SW 1271 (cell line): ENCODE measurements at regions not wholly inside any gene's neighbourhood (a gene's known extent, or its start where the extent isn't known, plus 50 kb on each side); places are given as distances from the start of the nearest gene placed in this dataset.

Source experiments
- DNase-seq, 2 experiments: peaks; one replicate each; lab custom pipeline; 2025; lab: John Stamatoyannopoulos, UW

DNA sequence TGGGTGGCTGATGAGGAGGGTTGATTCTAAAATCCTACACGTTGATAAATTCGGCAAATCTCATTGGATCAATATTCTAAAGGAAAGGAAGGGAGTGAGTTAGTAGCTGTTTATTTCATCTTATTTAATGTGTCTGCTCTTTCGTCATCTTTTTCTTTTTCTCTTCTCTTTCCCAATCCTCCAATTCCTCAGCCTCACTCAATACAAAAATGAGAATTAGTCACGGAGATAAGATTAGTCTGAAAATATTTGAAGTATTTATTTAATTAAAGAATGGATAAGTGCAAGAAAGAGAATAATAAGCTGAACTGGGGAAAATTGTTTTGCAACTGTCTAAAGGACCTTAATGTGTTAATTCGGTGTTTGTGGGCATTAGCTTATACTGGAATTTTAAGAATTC lies 1095.1 kb downstream of the DTWD2 start:
- DNase-seq: no peak

DNA sequence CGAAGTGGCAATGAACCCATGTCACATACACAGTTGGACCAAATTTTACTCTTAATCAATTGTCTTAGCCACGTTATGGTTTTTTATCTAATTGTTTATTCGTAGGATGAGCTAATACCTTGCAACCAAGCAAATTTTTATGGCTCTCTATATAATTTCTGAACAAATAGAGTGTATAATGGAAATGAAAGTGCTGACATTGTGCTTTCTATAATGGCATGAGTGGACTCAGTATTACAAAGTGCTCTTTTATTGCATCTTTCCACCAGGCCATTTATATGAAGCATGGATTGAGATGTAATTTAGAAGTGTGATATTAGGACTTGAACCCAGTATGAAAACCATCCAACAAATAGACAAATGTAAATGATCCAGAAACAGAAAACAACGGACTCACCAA lies 1096.0 kb downstream of the DTWD2 start:
- DNase-seq: no peak

- DNase-seq: peak in 1 of 2 experiments; percentile 15
These were observed 1098.8 kb downstream of the DTWD2 start for GRCh38 chr5:117889596-117889995.

- DNase-seq: no peak
These were observed 1099.7 kb downstream of the DTWD2 start for GRCh38 chr5:117888688-117889087.

DNA sequence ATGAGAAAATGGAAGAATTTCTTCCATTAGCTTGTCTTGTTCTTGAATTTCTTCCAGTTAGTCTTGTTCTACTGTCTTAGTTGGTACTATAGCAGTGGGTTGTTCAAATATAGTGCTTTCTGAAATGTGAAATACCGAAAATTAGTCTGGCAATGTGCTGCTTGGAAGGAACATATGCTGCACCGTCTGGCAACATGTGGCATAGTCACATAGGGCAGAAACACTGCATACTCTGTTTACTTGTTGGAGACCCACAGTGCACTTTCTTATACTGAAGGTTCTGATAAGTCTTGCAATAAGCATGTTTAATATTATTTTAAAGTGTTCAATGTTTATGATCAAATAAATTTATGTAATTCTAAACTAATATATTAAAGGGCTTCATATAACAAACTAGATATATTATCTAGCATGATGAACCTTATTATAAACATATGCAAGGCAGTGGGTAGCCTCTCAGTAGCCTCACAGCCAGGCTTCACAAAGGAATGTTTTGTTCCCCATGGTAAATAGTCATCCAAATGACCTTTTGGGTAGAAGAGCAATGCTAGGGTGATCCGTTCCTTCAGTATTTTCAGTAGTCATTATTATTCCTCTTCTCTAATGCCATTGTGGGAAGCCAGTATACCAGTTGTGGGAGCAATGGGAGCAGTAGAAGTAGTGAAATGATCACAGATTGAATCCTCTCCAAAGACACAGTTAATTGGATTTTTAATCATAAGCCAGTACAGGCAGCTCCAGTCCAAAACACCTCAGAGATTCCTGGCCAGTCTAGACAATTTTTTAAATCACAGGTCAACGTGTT lies 1106.7 kb downstream of the DTWD2 start:
- DNase-seq: no peak

GRCh38 chr5:117880932-117881331 lies 1107.4 kb downstream of the DTWD2 start:
- no peak for DNase-seq

DNA sequence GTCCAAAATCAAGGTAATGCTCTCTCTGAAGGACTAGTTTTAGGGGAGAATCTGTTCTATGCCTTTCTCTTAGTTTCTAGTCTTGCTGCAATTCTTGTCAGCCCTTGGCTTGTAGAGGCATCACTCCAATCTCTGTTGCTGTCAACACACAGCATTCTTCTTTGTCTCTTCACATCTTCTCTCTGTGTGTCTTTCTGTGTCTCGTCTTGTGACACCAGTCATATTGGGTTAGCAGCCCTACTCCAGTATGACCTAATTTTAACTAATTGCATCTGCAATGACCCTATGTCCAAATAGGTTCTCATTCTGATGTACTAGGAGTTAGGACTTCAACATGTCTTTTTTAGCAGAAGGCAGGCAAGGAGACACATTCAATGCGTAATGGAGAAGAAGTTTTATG lies 1110.6 kb downstream of the DTWD2 start:
- no peak for DNase-seq

- no peak for DNase-seq
These were observed 1115.5 kb downstream of the DTWD2 start for GRCh38 chr5:117872798-117873368.

- no peak for DNase-seq
These were observed 1118.8 kb downstream of the DTWD2 start for GRCh38 chr5:117869596-117869995.

- DNase-seq: no peak
These were observed 1124.6 kb downstream of the DTWD2 start for GRCh38 chr5:117863586-117864296.

- DNase-seq: no peak
These were observed 1127.8 kb downstream of the DTWD2 start for GRCh38 chr5:117860550-117860949.

- no peak for DNase-seq
These were observed 1129.2 kb downstream of the DTWD2 start for GRCh38 chr5:117859176-117859575.

GRCh38 chr5:117856713-117857112 lies 1131.6 kb downstream of the DTWD2 start:
- no peak for DNase-seq

DNA sequence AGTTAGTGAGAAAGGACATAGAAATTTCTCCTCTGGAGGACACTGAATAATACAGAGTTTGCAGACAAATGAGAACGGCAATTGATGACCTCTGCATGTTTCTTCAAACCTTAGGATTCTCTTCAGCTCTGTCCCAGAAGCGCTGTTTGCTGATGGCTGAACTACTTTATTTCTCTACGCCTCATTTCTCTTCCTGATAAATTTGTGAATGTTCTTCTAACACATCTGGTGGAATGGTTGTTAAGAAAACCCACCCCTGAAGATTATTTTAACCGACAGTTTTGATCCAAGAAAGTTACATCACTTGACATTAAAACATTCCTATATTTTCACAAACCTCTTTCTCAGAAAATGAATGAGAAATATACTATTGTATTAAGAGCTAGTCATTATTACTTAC lies 1150.6 kb downstream of the DTWD2 start:
- no peak for DNase-seq

- no peak for DNase-seq
These were observed 1154.7 kb downstream of the DTWD2 start for GRCh38 chr5:117833691-117834090.

DNA sequence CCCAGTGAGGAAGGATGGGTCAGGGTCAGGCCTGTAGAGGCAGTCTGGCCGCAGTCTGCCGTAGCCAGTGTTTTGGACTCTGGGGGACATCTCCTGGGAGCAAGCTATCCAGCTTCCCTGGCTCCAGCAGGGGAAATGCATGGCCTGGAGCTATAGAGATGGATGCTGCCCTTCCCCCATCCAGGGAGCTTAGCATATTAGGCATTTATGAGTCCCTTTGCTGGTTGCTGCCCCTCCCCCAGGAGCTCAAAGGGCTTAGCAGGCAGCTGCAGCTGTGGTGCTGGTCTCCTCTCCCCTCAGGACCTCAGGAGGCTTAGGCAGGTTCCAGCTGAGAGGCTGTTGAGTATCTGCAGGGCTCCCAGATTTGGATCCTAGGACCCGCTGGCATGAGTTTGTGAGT lies 1158.7 kb downstream of the DTWD2 start:
- no peak for DNase-seq

DNA sequence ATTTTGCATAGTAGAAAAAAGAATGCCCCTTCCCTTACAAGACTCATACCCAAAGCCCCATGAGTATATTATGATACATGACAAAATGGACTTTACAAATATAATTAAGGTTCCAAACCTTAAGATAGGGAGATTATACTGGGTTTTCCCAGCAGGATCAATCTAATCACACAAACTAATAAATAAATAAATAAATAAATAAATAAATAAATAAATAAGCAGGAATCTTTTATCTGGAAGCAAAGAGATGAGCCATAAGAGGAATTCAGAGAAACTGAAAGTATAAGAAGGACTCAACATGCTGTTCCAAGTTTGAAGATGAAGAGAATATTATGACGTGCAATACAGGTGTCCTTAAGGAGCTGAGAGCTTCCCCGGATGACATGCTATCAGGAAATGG lies 1174.5 kb downstream of the DTWD2 start:
- DNase-seq: no peak

DNA sequence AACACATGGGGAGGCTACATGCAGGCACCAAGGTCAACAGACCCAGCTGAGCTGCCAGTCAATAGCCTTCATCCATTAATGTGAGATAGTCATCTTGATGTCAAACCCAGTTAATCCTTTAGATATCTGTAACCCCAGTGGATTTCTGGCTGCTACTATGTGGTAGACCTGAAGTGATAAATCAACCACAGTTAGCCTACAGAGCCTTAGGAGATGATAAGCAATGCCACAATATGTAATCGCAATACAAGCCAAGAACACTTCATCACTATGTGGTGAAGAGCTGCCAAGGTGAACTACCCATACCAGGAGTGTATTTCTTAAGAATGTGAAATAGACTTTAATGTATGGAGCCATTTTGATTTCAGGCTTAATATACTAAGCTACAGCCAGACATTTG lies 1175.5 kb downstream of the DTWD2 start:
- DNase-seq: no peak

GRCh38 chr5:117809251-117809650 lies 1179.1 kb downstream of the DTWD2 start:
- DNase-seq: no peak

- DNase-seq: no peak
These were observed 1183.3 kb downstream of the DTWD2 start for GRCh38 chr5:117805058-117805457.

DNA sequence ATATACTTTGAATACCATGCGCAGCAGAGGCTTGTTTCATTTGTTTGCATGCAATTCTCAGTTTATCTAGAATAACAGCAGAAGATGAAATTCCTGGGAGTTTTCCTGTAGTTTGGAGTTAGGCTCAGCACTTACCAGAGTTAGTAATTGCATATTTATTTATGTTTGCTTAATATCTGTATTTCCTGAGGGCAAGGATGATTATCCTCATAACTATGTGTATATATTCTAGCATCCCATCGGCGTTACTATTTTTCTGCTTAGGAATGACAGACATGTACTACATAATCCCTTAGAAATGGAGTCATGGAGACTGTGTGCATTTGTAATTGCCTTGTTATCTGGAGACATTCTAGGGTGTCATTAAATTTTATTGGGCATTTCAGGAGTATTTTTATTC lies 1184.8 kb downstream of the DTWD2 start:
- DNase-seq: peak in 1 of 2 experiments; percentile 44

GRCh38 chr5:117801583-117801982 lies 1186.8 kb downstream of the DTWD2 start:
- no peak for DNase-seq

DNA sequence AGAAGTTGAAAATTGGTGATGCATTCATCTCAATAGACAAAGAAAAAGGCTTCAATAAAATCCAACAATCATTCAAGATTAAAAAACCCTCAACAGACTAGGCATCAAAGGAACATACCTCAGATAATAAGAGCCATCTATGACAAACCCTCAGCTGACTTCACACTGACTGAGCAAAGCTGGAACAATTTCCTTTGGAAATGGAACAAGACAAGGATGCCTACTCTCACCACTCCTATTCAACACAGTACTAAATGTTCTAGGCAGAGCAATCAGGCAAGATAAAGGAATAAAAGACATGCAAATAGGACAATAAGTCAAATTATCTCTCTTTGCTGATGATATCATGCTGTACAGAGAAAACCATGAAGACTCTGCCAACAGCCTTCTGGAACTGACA lies 1188.1 kb downstream of the DTWD2 start:
- DNase-seq: no peak
